ENCODE measurements at regions not wholly inside any gene's neighbourhood (a gene's known extent, or its start where the extent isn't known, plus 50 kb on each side); places are given as distances from the start of the nearest gene placed in this dataset.

DNA sequence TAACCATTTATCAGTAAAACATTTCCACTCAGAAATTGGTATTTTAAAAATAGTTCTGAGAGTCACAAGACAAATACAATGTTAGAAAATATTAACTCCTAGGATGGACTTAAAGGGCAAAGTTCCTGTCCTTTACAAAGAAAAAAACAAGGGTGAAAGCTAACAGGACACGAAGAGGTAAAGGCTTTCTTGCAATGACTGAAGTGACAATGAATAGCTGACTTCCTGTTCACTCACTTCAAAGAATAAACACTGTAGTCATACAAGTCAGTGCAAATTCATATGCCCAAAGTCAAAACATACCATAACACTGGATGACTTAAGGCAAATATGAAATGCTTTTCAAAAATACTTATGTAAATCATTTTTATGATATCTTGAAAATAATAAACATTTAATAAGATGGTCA is 1389.8 kb upstream of the ALCAM start:
- TF ChIP-seq, protein P1, sequence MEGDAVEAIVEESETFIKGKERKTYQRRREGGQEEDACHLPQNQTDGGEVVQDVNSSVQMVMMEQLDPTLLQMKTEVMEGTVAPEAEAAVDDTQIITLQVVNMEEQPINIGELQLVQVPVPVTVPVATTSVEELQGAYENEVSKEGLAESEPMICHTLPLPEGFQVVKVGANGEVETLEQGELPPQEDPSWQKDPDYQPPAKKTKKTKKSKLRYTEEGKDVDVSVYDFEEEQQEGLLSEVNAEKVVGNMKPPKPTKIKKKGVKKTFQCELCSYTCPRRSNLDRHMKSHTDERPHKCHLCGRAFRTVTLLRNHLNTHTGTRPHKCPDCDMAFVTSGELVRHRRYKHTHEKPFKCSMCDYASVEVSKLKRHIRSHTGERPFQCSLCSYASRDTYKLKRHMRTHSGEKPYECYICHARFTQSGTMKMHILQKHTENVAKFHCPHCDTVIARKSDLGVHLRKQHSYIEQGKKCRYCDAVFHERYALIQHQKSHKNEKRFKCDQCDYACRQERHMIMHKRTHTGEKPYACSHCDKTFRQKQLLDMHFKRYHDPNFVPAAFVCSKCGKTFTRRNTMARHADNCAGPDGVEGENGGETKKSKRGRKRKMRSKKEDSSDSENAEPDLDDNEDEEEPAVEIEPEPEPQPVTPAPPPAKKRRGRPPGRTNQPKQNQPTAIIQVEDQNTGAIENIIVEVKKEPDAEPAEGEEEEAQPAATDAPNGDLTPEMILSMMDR (conservative IDR thresholded peaks at IDR 0.05; ENCODE audit: low read depth, low read length): no peak
- H3K4me3 ChIP-seq (ENCODE audit: low read depth, low read length): no peak overlapping the region
- DNase-seq (ENCODE audit: low read depth): no peak

DNA sequence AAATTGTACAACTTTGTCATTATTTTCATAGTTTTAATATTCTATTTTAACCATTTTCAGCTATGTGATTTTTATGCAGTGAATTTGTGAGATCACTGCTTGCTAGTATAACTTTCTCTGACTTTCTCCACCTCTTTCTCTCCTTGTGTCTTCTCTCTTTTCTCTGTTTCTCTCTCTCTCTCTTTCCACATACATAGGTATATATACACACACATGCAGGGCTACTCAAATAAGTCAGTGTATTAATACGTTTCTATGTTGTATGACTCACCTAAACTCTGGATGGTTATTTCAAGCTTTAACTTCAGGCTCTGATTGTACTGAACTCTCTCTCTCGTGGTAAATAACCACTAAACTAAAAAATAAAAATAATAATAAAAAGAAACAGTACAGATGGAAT is 1389.3 kb upstream of the ALCAM start:
- TF ChIP-seq, protein P1 (conservative IDR thresholded peaks at IDR 0.05; ENCODE audit: low read depth, low read length): no peak
- DNase-seq (ENCODE audit: low read depth): no peak
- H3K4me3 ChIP-seq (ENCODE audit: low read depth, low read length): no peak overlapping the region

DNA sequence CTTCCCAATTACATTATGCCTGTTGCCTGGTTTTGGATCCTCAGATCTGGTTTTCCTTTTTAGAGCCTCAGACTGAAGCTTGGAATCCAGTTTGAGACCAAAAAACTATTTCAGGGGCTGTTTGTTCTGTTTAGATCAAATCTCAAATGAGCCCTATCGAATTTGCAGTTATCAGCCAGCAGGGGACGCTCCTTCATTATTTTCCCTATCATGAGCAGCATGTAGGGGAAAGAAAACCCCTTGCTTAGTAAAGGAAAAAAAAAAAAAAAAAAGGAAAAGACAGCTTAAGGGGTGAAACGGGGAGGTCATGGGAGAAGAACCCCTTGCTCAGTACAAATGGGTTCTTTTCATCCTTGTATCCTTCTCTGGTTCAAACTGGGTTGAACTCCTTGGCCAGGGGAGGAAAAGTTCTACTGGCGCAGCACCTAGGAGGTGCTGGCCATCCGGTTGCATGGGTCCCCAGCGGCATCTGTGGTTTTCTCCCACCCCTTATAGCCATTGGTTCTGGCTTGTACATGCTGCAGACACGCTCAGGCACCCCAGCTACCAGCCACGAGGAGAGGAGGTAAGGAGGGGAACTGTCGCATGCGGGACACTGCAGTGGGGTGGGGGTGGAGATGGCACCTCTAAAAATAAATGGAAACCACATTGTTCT is 1375.1 kb upstream of the ALCAM start:
- peak; percentile 70 for DNase-seq (ENCODE audit: low read depth)
- TF ChIP-seq, protein P1 (conservative IDR thresholded peaks at IDR 0.05; ENCODE audit: low read depth, low read length): peak; percentile 80
- no peak overlapping the region for H3K4me3 ChIP-seq (ENCODE audit: low read depth, low read length)

DNA sequence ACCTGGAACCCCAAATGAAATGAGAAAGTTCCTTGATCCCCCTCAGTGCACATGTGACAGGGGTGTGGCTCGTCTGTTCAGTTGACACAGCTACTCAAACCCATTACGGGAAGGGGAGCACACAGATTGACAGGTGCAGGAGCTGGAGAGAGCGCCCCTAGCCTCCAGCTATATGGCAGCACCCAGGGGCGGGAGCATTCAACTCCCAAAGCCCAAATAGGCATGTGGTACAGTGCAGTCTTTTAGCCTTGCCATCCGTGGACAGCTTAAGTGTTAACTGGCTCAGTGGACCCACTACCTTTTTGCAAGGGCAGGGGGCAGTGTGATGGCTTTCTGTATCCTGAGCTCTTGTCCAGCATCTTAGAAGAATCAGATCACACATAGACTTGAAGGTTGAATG is 1374.2 kb upstream of the ALCAM start:
- H3K4me3 ChIP-seq (ENCODE audit: low read depth, low read length): no peak overlapping the region
- TF ChIP-seq, protein P1 (conservative IDR thresholded peaks at IDR 0.05; ENCODE audit: low read depth, low read length): peak; percentile 21
- DNase-seq (ENCODE audit: low read depth): peak; percentile 3

DNA sequence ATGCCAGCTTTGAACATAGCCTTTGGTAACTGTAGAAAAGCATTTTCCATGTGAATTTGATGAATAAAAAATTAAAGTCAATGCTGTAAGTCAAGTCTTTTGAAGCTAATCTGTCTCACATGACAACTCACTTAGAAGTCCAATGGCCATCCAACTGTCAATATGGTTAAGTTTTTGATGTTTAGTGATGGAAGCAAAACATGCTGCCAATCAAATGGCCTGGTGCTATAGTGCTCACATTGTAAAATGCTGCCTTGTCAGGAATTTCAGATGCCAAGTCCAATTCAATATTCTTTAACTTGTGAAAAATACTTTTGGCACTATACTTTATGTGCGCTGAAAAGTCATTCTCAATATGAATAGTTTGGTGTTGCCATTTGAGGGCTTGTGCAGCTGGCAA is 1361.8 kb upstream of the ALCAM start:
- TF ChIP-seq, protein P1 (conservative IDR thresholded peaks at IDR 0.05; ENCODE audit: low read depth, low read length): no peak
- DNase-seq (ENCODE audit: low read depth): no peak
- no peak overlapping the region for H3K4me3 ChIP-seq (ENCODE audit: low read depth, low read length)

DNA sequence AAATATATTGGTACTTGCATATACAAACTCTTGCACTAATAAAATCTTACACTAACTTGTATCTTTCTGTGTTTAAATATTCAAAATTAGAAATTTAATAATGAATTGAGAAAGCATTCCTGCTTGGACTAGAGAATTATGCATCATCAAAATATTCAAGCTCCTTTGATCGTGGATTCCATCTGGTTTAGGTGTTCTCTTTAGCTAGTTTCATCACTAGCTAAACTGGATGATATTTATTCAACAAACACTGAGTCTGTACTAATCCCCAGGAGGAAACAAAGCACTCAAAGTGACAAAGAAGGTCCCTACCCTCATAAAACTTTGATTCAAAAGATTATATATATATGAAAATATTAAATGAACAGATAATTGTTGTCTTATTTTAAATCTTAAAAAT is 1360.9 kb upstream of the ALCAM start:
- peak; percentile 23 for DNase-seq (ENCODE audit: low read depth)
- TF ChIP-seq, protein P1 (conservative IDR thresholded peaks at IDR 0.05; ENCODE audit: low read depth, low read length): no peak
- no peak overlapping the region for H3K4me3 ChIP-seq (ENCODE audit: low read depth, low read length)

DNA sequence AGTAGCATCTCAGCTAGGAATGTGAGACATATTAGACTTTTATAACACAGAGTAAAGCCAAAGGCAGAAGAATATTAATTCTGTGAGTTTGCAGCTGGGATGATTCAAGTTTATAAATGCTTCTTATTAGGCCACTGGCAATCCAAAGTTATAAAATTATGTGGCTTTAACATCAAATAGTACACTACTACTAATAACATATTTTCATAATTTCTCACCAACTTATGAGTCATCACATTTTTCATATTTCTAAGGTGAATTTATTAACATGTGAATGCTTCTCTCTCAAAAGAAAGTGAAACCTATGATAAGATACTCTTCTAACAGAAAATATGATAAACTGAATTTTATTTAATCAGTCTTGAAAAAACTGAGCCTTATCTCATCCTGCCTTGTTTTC is 1348.2 kb upstream of the ALCAM start:
- no peak overlapping the region for H3K4me3 ChIP-seq (ENCODE audit: low read depth, low read length)
- TF ChIP-seq, protein P1 (conservative IDR thresholded peaks at IDR 0.05; ENCODE audit: low read depth, low read length): no peak
- DNase-seq (ENCODE audit: low read depth): peak; percentile 35
